ENCODE measurements at regions not wholly inside any gene's neighbourhood (a gene's known extent, or its start where the extent isn't known, plus 50 kb on each side); places are given as distances from the start of the nearest gene placed in this dataset.

GRCh38 chr4:11632483-11632882 lies 203.8 kb upstream of the HS3ST1 start:
- POLR2A ChIA-PET (ENCODE audit: unreplicated experiment): no interaction called here
- Histone ChIP-seq H3K79me1 (ENCODE audit: low read depth in 1 of 2, low read length in 2 of 2) (no peaks in the 10 kb centered on the region), H4K91ac (ENCODE audit: insufficient read depth, low read depth, low read length) (no peak overlapping the region), H3K23ac (ENCODE audit: low read depth, low read length) (no peak overlapping the region), H2BK20ac (ENCODE audit: low read depth, low read length) (peak overlapping the region; percentile 69), H3K18ac (ENCODE audit: low read depth, low read length) (peak overlapping the region; percentile 27; the same call in 1 of the 2 replicates), H3K9me1 (ENCODE audit: insufficient read depth, low read length) (no peaks in the 10 kb centered on the region; the same call in none of the 2 replicates), H3K27me3 (ENCODE audit: control insufficient read depth, insufficient read depth, low read length) (no peaks in the 10 kb centered on the region), H3K14ac (replicated peaks; ENCODE audit: low read depth, low read length) (0 out of 2 replicates have a peak overlapping the region, but pooled peaks have one; percentile 36), H3K4me3 (ENCODE audit: insufficient read depth, low read depth, low read length) (no peak overlapping the region), H4K8ac (ENCODE audit: low read depth in 2 of 2, low read length in 2 of 2) (peak overlapping the region in 1 of 2 experiments; percentile 43; a peak in 2 of 4 replicates), H3K27ac (ENCODE audit: insufficient read depth, low read length) (no peak overlapping the region), H2BK120ac (ENCODE audit: low read depth, low read length) (peak overlapping the region; percentile 10), H4K20me1 (ENCODE audit: insufficient read depth, low read length) (no peaks in the 10 kb centered on the region), H2AK5ac (ENCODE audit: low read depth, low read length) (0 out of 2 replicates have a peak overlapping the region, but pooled peaks have one; percentile 28), H3K9ac (ENCODE audit: low read depth, low read length) (no peak overlapping the region), H3K56ac (ENCODE audit: extremely low read depth, insufficient read depth, low read length) (no peak overlapping the region), H2BK5ac (ENCODE audit: low read depth, low read length, poor library complexity, severe bottlenecking) (no peak overlapping the region), H3K4me1 (ENCODE audit: control insufficient read depth, insufficient read depth, low read length) (peaks cover 20% of the 10 kb centered on the region), H3K9me3 (ENCODE audit: control insufficient read depth, insufficient read depth, low read length) (no peaks in the 10 kb centered on the region), H2AK9ac (replicated peaks; ENCODE audit: low read depth, low read length, poor library complexity) (peak overlapping the region; percentile 15), H2BK15ac (ENCODE audit: low read depth, low read length) (peak overlapping the region; percentile 73; the same call in 1 of the 3 replicates), H3K4ac (ENCODE audit: low read depth, low read length) (peak overlapping the region; percentile 52; the same call in 1 of the 2 replicates), H3K36me3 (ENCODE audit: control insufficient read depth, insufficient read depth, low read length) (no peaks in the 10 kb centered on the region), H4K5ac (ENCODE audit: low read depth, low read length) (peak overlapping the region; percentile 12; the same call in 1 of the 2 replicates), H2AFZ (replicated peaks; ENCODE audit: low read length, poor library complexity) (no peak overlapping the region), H3K4me2 (ENCODE audit: low read depth, low read length) (no peak overlapping the region)
- TF ChIP-seq RCOR1 (IDR thresholded peaks at IDR 0.05; ENCODE audit: insufficient replicate concordance, low read length): no peak
- no peak for TF ChIP-seq MXI1 (IDR thresholded peaks at IDR 0.05; ENCODE audit: borderline replicate concordance, low read depth, low read length)
- no peak for TF ChIP-seq BHLHE40 (IDR thresholded peaks at IDR 0.05; ENCODE audit: low read depth, low read length)
- no peak for TF ChIP-seq USF2 (IDR thresholded peaks at IDR 0.05; ENCODE audit: low read depth, low read length)
- no peak for TF ChIP-seq MAZ (IDR thresholded peaks at IDR 0.05; ENCODE audit: borderline replicate concordance, low read depth, low read length)
- TF ChIP-seq, protein P1, sequence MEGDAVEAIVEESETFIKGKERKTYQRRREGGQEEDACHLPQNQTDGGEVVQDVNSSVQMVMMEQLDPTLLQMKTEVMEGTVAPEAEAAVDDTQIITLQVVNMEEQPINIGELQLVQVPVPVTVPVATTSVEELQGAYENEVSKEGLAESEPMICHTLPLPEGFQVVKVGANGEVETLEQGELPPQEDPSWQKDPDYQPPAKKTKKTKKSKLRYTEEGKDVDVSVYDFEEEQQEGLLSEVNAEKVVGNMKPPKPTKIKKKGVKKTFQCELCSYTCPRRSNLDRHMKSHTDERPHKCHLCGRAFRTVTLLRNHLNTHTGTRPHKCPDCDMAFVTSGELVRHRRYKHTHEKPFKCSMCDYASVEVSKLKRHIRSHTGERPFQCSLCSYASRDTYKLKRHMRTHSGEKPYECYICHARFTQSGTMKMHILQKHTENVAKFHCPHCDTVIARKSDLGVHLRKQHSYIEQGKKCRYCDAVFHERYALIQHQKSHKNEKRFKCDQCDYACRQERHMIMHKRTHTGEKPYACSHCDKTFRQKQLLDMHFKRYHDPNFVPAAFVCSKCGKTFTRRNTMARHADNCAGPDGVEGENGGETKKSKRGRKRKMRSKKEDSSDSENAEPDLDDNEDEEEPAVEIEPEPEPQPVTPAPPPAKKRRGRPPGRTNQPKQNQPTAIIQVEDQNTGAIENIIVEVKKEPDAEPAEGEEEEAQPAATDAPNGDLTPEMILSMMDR (conservative IDR thresholded peaks at IDR 0.05; ENCODE audit: low read depth, low read length): no peak
- TF ChIP-seq ELK1 (IDR thresholded peaks at IDR 0.05; ENCODE audit: borderline replicate concordance, low read depth, low read length): no peak
- TF ChIP-seq CHD1 (IDR thresholded peaks at IDR 0.05; ENCODE audit: low read depth, low read length): no peak
- TF ChIP-seq MAFK (IDR thresholded peaks at IDR 0.05; ENCODE audit: low read depth, low read length): no peak
- no peak for TF ChIP-seq RAD21 (IDR thresholded peaks at IDR 0.05; ENCODE audit: low read length)
- DNase-seq (no peak), ATAC-seq (ENCODE audit: low read depth) (no peak)
- no TSS peak for BruUV-seq (replicated peaks)
- intact Hi-C loops (cut with micrococcal nuclease) (no loop called here), in situ Hi-C loops (cut with MboI; ENCODE audit: low sequenced_read_pairs) (no loop called here), dilution Hi-C loops (cut with HindIII; ENCODE audit: low sequenced_read_pairs, unreplicated experiment) (no loop called here)
- CTCF ChIA-PET: interaction anchor here (1.4 kb wide), 1 partner anchor 18 kb away, joined by 5 read pairs; no protein-coding TSS in a partner anchor
- WGBS, 2 experiments (ENCODE audit: extremely low coverage in 2 of 2, insufficient read length in 1 of 2): 100% methylated on average over 4 of the region's 6 CpGs; no CpG with 5 or more reads in 1 of the 2 experiments
